GM23338 (cell line): ENCODE measurements at regions not wholly inside any gene's neighbourhood (a gene's known extent, or its start where the extent isn't known, plus 50 kb on each side); places are given as distances from the start of the nearest gene placed in this dataset.

Experiments used
- ATAC-seq: fragments of 200-7000 bp; cut with Tn5 transposase; 3 replicates; pipeline ENCODE4 v1.9.1; 2020
- DNase-seq: peaks from one replicate; pipeline ENCODE4 v3.0.0-alpha.2; 2015; ENCODE audit warnings: low spot score
- H2AFZ ChIP-seq: fragments of 200-600 bp; sonication (generic); 2 replicates; pipeline ENCODE4 v1.8.0; 2016; ENCODE audit warnings: antibody characterized with exemption, mild to moderate bottlenecking, moderate library complexity
- H3F3A ChIP-seq: fragments of 200-600 bp; sonication (generic); replicated peaks from 2 replicates; pipeline ENCODE4 v1.8.0; 2017; ENCODE audit warnings: antibody characterized with exemption, mixed run types, low read depth
- H3K27ac ChIP-seq: fragments of 200-600 bp; sonication (generic); 2 replicates; pipeline ENCODE4 v1.6.1; 2016; ENCODE audit warnings: low read depth
- H3K27me3 ChIP-seq: fragments of 200-600 bp; sonication (generic); 2 replicates; pipeline ENCODE4 v1.8.0; 2016; ENCODE audit warnings: mild to moderate bottlenecking, mixed run types, moderate library complexity; ENCODE audit not compliant: insufficient read depth
- H3K36me3 ChIP-seq: fragments of 200-600 bp; sonication (generic); 2 replicates; pipeline ENCODE4 v1.8.0; 2016; ENCODE audit warnings: mild to moderate bottlenecking; ENCODE audit not compliant: insufficient read depth
- H3K4me1 ChIP-seq: fragments of 200-600 bp; sonication (generic); 2 replicates; pipeline ENCODE4 v1.8.0; 2016; ENCODE audit warnings: mild to moderate bottlenecking, moderate library complexity; ENCODE audit not compliant: insufficient read depth
- H3K4me2 ChIP-seq: fragments of 200-600 bp; sonication (generic); 2 replicates; pipeline ENCODE4 v1.7.1; 2017; ENCODE audit warnings: mixed run types
- H3K4me3 ChIP-seq: fragments of 200-600 bp; sonication (generic); 2 replicates; pipeline ENCODE4 v1.6.1; 2016; ENCODE audit warnings: mixed run types
- H3K79me2 ChIP-seq: fragments of 200-600 bp; sonication (generic); replicated peaks from 2 replicates; pipeline ENCODE4 v1.8.0; 2017; ENCODE audit warnings: mild to moderate bottlenecking; ENCODE audit not compliant: insufficient read depth
- H3K9me2 ChIP-seq: fragments of 200-600 bp; sonication (generic); 2 replicates; pipeline ENCODE4 v1.8.0; 2017; ENCODE audit not compliant: insufficient read depth
- H4K20me1 ChIP-seq: fragments of 200-600 bp; sonication (generic); replicated peaks from 2 replicates; pipeline ENCODE4 v1.8.0; 2017; ENCODE audit warnings: mild to moderate bottlenecking; ENCODE audit not compliant: insufficient read depth
- H3K27ac Mint-ChIP-seq: 2 replicates; pipeline ENCODE4 v1.8.0; 2020; ENCODE audit warnings: inconsistent platforms, mild to moderate bottlenecking, moderate library complexity, mixed read lengths
- H3K27me3 Mint-ChIP-seq: 3 replicates; pipeline ENCODE4 v1.8.0; 2022; ENCODE audit warnings: low read depth, mild to moderate bottlenecking, moderate library complexity, mixed read lengths, inconsistent platforms; ENCODE audit not compliant: insufficient read depth, poor library complexity
- H3K36me3 Mint-ChIP-seq: 3 replicates; pipeline ENCODE4 v1.8.0; 2021; ENCODE audit warnings: low read depth, mild to moderate bottlenecking, inconsistent platforms, moderate library complexity, mixed read lengths
- H3K4me1 Mint-ChIP-seq: 3 replicates; pipeline ENCODE4 v1.8.0; 2020; ENCODE audit warnings: mild to moderate bottlenecking, inconsistent platforms, mixed read lengths
- H3K4me3 Mint-ChIP-seq: 3 replicates; pipeline ENCODE4 v1.8.0; 2021; ENCODE audit warnings: moderate library complexity, mild to moderate bottlenecking, inconsistent platforms, mixed read lengths
- H3K9me3 Mint-ChIP-seq: 3 replicates; pipeline ENCODE4 v1.8.0; 2020; ENCODE audit warnings: moderate library complexity, mild to moderate bottlenecking, inconsistent platforms, mixed read lengths
- CREB1 ChIP-seq: fragments of 250-450 bp; sonication (Bioruptor Pico); IDR thresholded peaks from 2 replicates; pipeline ENCODE4 v1.5.0; 2020; ENCODE audit warnings: low read depth, mild to moderate bottlenecking, moderate library complexity
- NANOG ChIP-seq: IDR thresholded peaks from 2 replicates; pipeline ENCODE4 v1.6.1; 2016; ENCODE audit warnings: antibody characterized with exemption, borderline replicate concordance
- ZNF114 ChIP-seq: fragments of 250-450 bp; sonication (Bioruptor Pico); IDR thresholded peaks from 2 replicates; pipeline ENCODE4 v1.5.0; 2020; ENCODE audit warnings: mild to moderate bottlenecking, moderate library complexity
- TF ChIP-seq, protein P1 (sequence below): IDR thresholded peaks from 2 replicates; pipeline ENCODE4 v1.6.1; 2016; ENCODE audit warnings: antibody characterized with exemption
- TF ChIP-seq, protein P2 (sequence below): fragments of 250-450 bp; sonication (Bioruptor Pico); IDR thresholded peaks from 2 replicates; pipeline ENCODE4 v1.5.0; 2020; ENCODE audit warnings: mild to moderate bottlenecking, moderate library complexity
- TF ChIP-seq, protein P3 (sequence below): IDR thresholded peaks from one replicate; pipeline ENCODE4 v1.6.1; 2018; ENCODE audit warnings: antibody characterized with exemption; ENCODE audit not compliant: unreplicated experiment
- TF ChIP-seq, protein P4 (sequence below), 2 experiments: fragments of 200-600 bp in 1 of 2; sonication (generic) in 1 of 2; conservative IDR thresholded peaks; 2 replicates each; pipeline versions ENCODE4 v1.5.1 to v1.6.1; 2016 to 2017; ENCODE audit warnings: antibody characterized with exemption in 2 of 2, low read depth in 2 of 2, mild to moderate bottlenecking in 2 of 2, moderate library complexity in 1 of 2

DNA sequence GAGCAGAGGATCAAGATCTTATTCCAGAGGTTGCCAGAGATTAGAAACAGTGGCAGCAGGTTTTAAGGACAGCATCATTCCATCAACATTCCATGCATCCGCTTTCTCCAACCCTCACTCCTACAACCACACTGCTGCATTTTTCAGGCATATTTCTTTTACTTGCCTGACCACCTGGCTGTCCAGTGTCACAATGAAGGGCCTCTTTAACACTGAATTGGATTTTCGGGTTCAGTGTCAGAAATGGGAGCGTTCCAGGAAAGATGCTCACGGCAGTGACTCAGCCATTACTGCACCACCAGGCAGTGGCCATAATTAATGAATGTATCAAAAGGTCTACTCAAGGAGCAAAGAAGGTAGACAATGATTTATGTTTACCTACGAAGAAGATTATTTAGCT lies 200.4 kb upstream of the ESRRG start (continued):
- TF ChIP-seq, protein P1, sequence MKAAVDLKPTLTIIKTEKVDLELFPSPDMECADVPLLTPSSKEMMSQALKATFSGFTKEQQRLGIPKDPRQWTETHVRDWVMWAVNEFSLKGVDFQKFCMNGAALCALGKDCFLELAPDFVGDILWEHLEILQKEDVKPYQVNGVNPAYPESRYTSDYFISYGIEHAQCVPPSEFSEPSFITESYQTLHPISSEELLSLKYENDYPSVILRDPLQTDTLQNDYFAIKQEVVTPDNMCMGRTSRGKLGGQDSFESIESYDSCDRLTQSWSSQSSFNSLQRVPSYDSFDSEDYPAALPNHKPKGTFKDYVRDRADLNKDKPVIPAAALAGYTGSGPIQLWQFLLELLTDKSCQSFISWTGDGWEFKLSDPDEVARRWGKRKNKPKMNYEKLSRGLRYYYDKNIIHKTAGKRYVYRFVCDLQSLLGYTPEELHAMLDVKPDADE: no peak
- no peak for TF ChIP-seq ZNF114 (CRISPR knock-in tag)
- TF ChIP-seq CREB1: no peak
- TF ChIP-seq, protein P2, sequence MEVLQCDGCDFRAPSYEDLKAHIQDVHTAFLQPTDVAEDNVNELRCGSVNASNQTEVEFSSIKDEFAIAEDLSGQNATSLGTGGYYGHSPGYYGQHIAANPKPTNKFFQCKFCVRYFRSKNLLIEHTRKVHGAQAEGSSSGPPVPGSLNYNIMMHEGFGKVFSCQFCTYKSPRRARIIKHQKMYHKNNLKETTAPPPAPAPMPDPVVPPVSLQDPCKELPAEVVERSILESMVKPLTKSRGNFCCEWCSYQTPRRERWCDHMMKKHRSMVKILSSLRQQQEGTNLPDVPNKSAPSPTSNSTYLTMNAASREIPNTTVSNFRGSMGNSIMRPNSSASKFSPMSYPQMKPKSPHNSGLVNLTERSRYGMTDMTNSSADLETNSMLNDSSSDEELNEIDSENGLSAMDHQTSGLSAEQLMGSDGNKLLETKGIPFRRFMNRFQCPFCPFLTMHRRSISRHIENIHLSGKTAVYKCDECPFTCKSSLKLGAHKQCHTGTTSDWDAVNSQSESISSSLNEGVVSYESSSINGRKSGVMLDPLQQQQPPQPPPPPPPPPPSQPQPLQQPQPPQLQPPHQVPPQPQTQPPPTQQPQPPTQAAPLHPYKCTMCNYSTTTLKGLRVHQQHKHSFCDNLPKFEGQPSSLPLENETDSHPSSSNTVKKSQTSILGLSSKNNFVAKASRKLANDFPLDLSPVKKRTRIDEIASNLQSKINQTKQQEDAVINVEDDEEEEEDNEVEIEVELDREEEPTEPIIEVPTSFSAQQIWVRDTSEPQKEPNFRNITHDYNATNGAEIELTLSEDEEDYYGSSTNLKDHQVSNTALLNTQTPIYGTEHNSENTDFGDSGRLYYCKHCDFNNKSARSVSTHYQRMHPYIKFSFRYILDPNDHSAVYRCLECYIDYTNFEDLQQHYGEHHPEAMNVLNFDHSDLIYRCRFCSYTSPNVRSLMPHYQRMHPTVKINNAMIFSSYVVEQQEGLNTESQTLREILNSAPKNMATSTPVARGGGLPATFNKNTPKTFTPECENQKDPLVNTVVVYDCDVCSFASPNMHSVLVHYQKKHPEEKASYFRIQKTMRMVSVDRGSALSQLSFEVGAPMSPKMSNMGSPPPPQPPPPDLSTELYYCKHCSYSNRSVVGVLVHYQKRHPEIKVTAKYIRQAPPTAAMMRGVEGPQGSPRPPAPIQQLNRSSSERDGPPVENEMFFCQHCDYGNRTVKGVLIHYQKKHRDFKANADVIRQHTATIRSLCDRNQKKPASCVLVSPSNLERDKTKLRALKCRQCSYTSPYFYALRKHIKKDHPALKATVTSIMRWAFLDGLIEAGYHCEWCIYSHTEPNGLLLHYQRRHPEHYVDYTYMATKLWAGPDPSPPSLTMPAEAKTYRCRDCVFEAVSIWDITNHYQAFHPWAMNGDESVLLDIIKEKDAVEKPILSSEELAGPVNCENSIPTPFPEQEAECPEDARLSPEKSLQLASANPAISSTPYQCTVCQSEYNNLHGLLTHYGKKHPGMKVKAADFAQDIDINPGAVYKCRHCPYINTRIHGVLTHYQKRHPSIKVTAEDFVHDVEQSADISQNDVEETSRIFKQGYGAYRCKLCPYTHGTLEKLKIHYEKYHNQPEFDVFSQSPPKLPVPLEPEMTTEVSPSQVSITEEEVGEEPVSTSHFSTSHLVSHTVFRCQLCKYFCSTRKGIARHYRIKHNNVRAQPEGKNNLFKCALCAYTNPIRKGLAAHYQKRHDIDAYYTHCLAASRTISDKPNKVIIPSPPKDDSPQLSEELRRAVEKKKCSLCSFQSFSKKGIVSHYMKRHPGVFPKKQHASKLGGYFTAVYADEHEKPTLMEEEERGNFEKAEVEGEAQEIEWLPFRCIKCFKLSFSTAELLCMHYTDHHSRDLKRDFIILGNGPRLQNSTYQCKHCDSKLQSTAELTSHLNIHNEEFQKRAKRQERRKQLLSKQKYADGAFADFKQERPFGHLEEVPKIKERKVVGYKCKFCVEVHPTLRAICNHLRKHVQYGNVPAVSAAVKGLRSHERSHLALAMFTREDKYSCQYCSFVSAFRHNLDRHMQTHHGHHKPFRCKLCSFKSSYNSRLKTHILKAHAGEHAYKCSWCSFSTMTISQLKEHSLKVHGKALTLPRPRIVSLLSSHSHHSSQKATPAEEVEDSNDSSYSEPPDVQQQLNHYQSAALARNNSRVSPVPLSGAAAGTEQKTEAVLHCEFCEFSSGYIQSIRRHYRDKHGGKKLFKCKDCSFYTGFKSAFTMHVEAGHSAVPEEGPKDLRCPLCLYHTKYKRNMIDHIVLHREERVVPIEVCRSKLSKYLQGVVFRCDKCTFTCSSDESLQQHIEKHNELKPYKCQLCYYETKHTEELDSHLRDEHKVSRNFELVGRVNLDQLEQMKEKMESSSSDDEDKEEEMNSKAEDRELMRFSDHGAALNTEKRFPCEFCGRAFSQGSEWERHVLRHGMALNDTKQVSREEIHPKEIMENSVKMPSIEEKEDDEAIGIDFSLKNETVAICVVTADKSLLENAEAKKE: no peak

DNA sequence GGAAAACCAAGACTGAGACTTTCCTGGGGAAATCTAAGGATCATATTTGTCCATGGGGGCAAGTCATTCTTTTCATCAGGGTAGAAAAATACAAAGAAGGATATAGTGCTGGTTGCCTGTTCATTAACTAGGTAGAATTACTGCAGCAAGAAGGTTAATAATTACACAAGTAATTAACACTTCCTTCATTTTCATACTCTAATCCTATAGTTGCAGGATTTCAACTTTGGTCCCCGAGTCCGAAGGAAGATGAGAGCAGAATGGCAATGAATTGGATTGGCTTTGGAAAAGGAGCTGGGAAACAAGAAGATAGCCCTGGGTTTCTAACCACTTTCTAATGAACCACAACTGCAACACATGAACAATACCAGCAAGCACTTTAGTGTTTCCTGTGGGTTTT lies 199.2 kb upstream of the ESRRG start:
- no peaks in the 10 kb centered on the region for H4K20me1 ChIP-seq
- H3K36me3 Mint-ChIP-seq: no peaks in the 10 kb centered on the region
- no peak overlapping the region for H3K4me2 ChIP-seq
- H3K9me3 Mint-ChIP-seq: no peaks in the 10 kb centered on the region
- no peaks in the 10 kb centered on the region for H3K36me3 ChIP-seq
- H3K79me2 ChIP-seq: no peaks in the 10 kb centered on the region
- H3K4me3 ChIP-seq: no peak overlapping the region
- ATAC-seq: no peak
- H3K4me1 ChIP-seq: peaks cover 7% of the 10 kb centered on the region
- no peaks in the 10 kb centered on the region for H3K27me3 ChIP-seq
- no peak for DNase-seq
- no peak overlapping the region for H3K27ac ChIP-seq
- H3K4me1 Mint-ChIP-seq: peaks cover 21% of the 10 kb centered on the region
- no peak overlapping the region; the same call in 1 of the 2 replicates for H2AFZ ChIP-seq
- no peak overlapping the region for H3K4me3 Mint-ChIP-seq
- H3F3A ChIP-seq: no peaks in the 10 kb centered on the region
- H3K27ac Mint-ChIP-seq: no peak overlapping the region
- peaks cover 3% of the 10 kb centered on the region for H3K27me3 Mint-ChIP-seq
- no peaks in the 10 kb centered on the region for H3K9me2 ChIP-seq
- TF ChIP-seq, protein P3, sequence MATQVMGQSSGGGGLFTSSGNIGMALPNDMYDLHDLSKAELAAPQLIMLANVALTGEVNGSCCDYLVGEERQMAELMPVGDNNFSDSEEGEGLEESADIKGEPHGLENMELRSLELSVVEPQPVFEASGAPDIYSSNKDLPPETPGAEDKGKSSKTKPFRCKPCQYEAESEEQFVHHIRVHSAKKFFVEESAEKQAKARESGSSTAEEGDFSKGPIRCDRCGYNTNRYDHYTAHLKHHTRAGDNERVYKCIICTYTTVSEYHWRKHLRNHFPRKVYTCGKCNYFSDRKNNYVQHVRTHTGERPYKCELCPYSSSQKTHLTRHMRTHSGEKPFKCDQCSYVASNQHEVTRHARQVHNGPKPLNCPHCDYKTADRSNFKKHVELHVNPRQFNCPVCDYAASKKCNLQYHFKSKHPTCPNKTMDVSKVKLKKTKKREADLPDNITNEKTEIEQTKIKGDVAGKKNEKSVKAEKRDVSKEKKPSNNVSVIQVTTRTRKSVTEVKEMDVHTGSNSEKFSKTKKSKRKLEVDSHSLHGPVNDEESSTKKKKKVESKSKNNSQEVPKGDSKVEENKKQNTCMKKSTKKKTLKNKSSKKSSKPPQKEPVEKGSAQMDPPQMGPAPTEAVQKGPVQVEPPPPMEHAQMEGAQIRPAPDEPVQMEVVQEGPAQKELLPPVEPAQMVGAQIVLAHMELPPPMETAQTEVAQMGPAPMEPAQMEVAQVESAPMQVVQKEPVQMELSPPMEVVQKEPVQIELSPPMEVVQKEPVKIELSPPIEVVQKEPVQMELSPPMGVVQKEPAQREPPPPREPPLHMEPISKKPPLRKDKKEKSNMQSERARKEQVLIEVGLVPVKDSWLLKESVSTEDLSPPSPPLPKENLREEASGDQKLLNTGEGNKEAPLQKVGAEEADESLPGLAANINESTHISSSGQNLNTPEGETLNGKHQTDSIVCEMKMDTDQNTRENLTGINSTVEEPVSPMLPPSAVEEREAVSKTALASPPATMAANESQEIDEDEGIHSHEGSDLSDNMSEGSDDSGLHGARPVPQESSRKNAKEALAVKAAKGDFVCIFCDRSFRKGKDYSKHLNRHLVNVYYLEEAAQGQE: no peak
- TF ChIP-seq, protein P4, sequence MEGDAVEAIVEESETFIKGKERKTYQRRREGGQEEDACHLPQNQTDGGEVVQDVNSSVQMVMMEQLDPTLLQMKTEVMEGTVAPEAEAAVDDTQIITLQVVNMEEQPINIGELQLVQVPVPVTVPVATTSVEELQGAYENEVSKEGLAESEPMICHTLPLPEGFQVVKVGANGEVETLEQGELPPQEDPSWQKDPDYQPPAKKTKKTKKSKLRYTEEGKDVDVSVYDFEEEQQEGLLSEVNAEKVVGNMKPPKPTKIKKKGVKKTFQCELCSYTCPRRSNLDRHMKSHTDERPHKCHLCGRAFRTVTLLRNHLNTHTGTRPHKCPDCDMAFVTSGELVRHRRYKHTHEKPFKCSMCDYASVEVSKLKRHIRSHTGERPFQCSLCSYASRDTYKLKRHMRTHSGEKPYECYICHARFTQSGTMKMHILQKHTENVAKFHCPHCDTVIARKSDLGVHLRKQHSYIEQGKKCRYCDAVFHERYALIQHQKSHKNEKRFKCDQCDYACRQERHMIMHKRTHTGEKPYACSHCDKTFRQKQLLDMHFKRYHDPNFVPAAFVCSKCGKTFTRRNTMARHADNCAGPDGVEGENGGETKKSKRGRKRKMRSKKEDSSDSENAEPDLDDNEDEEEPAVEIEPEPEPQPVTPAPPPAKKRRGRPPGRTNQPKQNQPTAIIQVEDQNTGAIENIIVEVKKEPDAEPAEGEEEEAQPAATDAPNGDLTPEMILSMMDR (conservative IDR thresholded peaks at IDR 0.05; ENCODE audit: low read depth in 2 of 2): no peak
- TF ChIP-seq NANOG: no peak
